GM13977 (cell line): ENCODE measurements at regions not wholly inside any gene's neighbourhood (a gene's known extent, or its start where the extent isn't known, plus 50 kb on each side); places are given as distances from the start of the nearest gene placed in this dataset.

Experiments used
- DNase-seq: peaks from one replicate; pipeline ENCODE4 v3.0.0; 2012; ENCODE audit warnings: low spot score
- in situ Hi-C: fragments of 300-500 bp; cut with MboI; formaldehyde crosslinking; loops from one replicate; pipeline ENCODE4 v1.12.0; 2022; ENCODE audit warnings: low sequenced_read_pairs, low pct_unique_long_range_greater_than_20kb, mixed read lengths, inconsistent platforms; ENCODE audit not compliant: unreplicated experiment
- TF ChIP-seq, protein P1 (sequence below): IDR thresholded peaks from 2 replicates; pipeline ENCODE4 v1.5.1; 2012; ENCODE audit warnings: mild to moderate bottlenecking, control low read depth; ENCODE audit not compliant: insufficient read depth; ENCODE audit errors: extremely low read depth, missing control alignments

DNA sequence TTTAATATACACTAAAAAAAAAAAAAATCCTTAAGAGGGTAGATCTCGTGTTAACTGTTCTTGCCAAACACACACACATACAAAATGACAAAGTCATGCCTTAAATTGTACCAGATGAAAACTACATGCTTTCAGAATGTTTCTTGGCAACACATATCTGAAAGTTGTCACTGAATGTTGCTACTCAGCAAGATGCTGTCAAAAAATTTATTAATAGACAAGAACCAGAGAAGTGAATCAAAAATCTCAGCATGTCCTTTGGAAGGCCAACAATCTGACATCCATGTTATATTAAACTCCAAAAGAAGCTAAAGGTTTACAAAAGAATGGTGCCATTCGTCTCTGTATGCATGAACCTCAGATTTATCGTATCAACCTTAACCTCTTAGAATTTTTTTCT, 1746.2 kb upstream of the PRR20A start:
- in situ Hi-C loops, result no loop called here
- no peak for DNase-seq
- TF ChIP-seq, protein P1, sequence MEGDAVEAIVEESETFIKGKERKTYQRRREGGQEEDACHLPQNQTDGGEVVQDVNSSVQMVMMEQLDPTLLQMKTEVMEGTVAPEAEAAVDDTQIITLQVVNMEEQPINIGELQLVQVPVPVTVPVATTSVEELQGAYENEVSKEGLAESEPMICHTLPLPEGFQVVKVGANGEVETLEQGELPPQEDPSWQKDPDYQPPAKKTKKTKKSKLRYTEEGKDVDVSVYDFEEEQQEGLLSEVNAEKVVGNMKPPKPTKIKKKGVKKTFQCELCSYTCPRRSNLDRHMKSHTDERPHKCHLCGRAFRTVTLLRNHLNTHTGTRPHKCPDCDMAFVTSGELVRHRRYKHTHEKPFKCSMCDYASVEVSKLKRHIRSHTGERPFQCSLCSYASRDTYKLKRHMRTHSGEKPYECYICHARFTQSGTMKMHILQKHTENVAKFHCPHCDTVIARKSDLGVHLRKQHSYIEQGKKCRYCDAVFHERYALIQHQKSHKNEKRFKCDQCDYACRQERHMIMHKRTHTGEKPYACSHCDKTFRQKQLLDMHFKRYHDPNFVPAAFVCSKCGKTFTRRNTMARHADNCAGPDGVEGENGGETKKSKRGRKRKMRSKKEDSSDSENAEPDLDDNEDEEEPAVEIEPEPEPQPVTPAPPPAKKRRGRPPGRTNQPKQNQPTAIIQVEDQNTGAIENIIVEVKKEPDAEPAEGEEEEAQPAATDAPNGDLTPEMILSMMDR, result no peak

DNA sequence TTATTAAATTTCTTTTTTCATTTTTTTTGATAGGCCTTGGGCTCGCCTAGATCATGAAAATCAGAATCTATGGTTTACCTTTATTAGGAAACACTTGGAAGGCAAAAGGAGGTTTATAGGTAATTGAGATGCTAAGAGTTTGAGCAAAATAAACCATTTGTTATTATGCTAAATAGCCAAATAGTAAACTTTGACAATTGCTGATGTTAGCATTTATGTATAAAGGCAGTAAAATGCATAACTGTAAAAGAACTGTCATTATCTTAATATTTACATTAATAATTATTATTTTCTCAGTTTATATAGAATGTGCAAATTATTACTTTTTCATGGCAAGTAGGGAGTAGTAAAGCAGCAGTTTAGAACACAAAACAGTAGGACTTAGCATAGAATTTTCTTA, 1737.8 kb upstream of the PRR20A start:
- TF ChIP-seq, protein P1, result no peak
- DNase-seq, result no peak
- in situ Hi-C loops, result no loop called here

DNA sequence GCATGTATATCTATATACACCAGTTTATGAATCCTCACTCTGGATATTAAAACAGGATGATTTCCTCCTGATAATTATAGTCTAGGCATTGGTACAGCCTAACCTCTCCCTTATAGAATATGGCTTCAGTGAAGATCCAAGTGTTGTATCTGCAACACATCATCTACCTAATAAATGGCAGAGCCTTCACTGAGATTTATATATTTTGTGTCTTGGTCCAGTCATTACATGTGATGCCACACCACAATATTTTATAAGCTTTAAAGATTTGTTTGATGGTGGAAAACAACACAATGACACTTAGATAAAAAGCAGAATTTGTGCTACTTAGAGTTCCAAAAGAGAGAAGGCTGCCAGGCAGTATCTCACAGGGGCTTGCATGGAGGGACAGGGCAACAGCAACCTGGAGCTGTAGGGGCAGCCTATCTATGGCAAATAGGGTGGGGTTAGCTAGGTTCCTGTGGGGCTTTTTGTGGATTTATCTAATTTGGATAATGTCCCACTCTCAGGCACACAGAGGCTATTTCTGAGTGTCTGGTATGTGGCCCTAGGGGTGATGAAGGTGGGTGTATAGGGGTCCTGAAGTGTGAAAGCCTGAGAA, 1736.7 kb upstream of the PRR20A start:
- in situ Hi-C loops, result no loop called here
- no peak for DNase-seq

DNA sequence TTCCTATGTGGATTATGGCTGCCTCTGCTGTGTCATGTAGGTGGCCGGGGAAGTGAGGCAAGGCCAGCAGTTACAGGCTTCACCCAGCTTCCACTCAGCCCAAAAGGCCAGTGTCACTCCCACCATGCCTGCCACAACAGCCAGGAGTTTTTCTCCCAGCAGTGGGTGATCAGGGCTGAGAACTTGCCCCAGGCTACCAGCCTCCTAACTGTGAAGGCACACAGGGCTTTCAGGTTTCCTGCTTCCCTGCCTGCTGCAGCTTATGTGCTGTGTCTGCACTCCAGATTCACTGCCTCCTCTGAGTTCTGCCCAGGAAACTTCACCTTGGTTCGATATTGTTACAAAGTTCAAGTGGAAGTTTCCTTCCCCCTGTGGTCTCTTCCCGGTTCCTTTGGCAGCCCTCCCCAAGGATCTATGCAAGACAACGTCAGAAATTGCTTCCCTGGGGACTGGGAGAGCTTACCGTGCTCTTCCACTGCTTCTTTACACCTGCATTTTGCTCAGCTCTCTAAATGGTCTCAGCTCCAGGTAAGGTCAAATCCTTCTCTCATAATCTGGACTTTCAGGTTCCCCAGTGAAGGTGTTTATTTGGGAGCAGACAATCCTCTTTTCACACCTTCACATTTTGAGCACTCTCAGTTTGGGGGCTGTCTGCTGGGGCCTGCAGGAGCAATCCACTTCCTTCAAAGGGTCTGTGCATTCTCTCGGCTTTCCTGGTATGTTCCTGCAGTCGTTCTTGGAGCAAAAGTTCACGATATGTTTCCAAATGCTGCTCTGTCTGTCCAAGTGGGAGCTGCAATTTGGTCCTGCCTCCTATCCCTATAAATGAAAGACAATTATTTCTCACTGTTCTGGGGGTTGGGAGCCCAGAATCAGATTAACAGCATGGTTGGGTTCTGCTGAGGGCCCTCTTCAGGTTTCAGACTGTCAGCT, 1730.1 kb upstream of the PRR20A start:
- in situ Hi-C loops, result no loop called here
- TF ChIP-seq, protein P1, result no peak
- no peak for DNase-seq

More for the DNA sequence above, 1736.7 kb upstream of the PRR20A start:
- TF ChIP-seq, protein P1, result no peak

DNA sequence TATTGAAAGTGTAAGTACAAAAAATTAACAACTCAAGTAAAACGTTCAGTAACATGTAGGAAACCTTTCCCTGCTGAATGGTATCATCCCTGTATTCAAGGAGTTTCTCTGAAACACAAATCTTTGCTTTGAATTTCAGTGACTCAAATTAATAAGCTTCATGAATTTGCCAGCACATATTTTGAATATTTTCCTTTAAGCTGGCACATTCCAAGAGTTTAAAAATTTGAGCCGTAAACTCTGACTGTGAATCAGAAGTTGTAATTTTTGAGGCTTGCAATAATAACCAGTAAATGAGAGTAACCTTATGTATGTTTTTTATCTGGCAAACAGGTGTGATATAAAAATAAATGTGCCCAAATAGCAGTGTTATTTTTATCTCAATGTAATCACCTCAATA, 1722.6 kb upstream of the PRR20A start:
- TF ChIP-seq, protein P1, result no peak
- in situ Hi-C loops, result no loop called here
- DNase-seq, result no peak

DNA sequence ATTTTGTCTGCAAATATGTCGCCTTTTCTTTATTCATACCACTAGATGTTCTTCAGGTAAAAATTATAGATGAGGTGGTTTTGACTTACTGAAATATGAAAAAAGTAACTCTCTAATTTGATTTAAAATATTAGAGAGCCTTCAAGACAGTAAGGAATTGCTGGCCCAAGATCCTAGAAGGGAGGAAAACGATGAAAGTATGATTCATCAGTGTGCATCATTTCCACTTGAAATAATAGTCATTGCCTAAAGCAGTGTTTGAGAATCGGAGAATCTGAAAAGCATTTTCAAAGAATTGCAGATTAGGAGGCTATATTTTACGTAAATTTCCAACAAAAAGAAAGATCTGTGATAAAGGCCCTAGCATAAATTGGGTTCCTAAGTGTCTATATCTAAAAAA, 1707.9 kb upstream of the PRR20A start:
- TF ChIP-seq, protein P1, result no peak
- DNase-seq, result no peak
- in situ Hi-C loops, result no loop called here
